GM19240 (cell line): ENCODE measurements at regions not wholly inside any gene's neighbourhood (a gene's known extent, or its start where the extent isn't known, plus 50 kb on each side); places are given as distances from the start of the nearest gene placed in this dataset.
A peak's percentile ranks its signal among the peaks of the same experiment; 100 is the strongest.

Experiments
- DNase-seq: peaks from one replicate; pipeline ENCODE4 v3.0.0; 2011; ENCODE audit warnings: low spot score; ENCODE audit not compliant: insufficient read length

GRCh38 chr13:105105471-105105870 lies 1430.0 kb downstream of the EFNB2 start:
- no peak for DNase-seq

- no peak for DNase-seq
Measured at GRCh38 chr13:105097521-105097920, 1437.9 kb downstream of the EFNB2 start.

GRCh38 chr13:105089858-105090643 lies 1445.4 kb downstream of the EFNB2 start:
- no peak for DNase-seq

- no peak for DNase-seq
Measured at GRCh38 chr13:105087945-105088344, 1447.5 kb downstream of the EFNB2 start.

- no peak for DNase-seq
Measured at GRCh38 chr13:105084931-105085330, 1450.5 kb downstream of the EFNB2 start.

GRCh38 chr13:105083992-105084391 lies 1451.5 kb downstream of the EFNB2 start:
- no peak for DNase-seq

GRCh38 chr13:105074755-105075154 lies 1460.7 kb downstream of the EFNB2 start:
- DNase-seq, result no peak

- no peak for DNase-seq
Measured at GRCh38 chr13:105073041-105073440, 1462.4 kb downstream of the EFNB2 start.

- DNase-seq, result no peak
Measured at GRCh38 chr13:105070452-105070851, 1465.0 kb downstream of the EFNB2 start.

GRCh38 chr13:105069106-105069505 lies 1466.4 kb downstream of the EFNB2 start:
- DNase-seq, result no peak

DNA sequence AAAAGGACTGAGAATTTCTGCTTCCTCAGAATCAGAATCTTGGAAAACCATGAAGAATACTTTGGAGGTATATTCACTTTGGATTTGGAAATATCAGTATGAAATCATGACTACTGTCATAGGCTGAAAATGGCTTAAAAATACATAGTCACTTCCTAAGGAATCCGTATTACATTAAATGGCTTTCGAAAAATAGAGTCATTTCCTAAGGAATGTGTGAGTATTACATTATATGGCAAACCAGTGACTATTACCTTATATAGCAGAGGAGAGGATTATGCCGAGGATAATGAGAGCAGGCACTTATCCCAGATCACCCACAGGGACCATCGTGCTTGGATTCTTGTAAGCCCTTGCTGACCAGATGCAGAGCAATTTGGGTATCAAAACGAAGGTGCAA lies 1471.8 kb downstream of the EFNB2 start:
- DNase-seq, result no peak

DNA sequence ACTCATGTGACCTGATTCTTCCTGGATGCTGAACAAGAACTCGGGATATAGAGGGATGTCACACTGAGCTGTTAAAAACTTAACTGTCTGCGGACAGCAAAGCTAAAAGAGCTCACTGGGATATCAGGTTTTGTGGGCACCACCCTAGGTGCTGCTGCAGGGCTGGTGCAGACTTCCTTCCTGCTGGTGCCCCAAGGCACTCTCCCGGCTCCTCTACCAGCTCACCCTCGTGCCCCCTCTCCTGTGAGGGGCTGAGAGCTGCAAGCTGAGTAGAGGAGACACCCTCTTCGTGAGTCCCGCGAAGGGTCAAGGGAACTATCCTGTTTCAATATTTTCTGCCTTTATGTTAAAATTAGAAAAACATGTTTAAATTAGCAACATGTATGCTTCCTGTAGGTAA lies 1475.7 kb downstream of the EFNB2 start:
- no peak for DNase-seq

DNA sequence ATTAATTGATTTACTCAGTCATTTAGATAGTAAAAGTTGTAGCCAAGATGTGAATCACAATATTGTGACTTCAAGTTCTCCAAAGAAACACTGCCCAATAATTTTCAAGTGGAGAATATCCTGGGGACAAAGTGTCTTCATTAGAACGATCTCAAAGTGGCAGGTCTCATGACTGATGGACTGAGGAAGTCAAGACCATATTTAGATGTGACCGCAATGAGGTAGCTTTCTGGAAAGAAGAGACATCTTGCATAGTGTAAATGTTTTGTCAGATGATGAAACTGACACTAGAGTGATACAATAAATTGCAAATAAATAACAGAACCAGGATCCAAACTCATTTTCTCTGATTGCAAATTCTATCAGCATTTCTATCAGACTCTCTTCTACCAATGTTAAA lies 1476.9 kb downstream of the EFNB2 start:
- DNase-seq, result no peak

GRCh38 chr13:105052711-105053110 lies 1482.8 kb downstream of the EFNB2 start:
- DNase-seq, result no peak

- DNase-seq, result no peak
Measured at GRCh38 chr13:105050686-105051085, 1484.8 kb downstream of the EFNB2 start.

GRCh38 chr13:105048677-105049076 lies 1486.8 kb downstream of the EFNB2 start:
- DNase-seq, result peak; percentile 2

GRCh38 chr13:105047676-105048295 lies 1487.7 kb downstream of the EFNB2 start:
- no peak for DNase-seq

DNA sequence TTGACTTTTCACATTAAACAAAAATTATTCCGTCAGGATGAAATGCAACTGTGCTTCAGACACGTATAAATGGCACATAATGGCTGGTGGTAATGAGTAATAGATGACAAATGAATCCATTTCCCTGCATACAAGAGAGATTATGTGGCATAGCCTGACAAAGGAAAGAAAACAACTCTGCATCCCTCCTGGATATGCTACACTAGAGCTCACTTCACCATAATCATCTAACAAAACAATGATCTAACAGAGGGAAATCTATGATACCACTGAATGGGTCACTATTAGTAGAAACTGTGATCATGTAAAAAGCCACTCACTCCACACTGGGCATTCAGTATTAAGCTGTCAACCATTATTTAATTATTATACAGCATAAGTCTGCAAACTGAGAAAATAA lies 1498.4 kb downstream of the EFNB2 start:
- no peak for DNase-seq

- DNase-seq, result no peak
Measured at GRCh38 chr13:105035092-105035491, 1500.4 kb downstream of the EFNB2 start.

GRCh38 chr13:105033999-105034398 lies 1501.5 kb downstream of the EFNB2 start:
- no peak for DNase-seq

DNA sequence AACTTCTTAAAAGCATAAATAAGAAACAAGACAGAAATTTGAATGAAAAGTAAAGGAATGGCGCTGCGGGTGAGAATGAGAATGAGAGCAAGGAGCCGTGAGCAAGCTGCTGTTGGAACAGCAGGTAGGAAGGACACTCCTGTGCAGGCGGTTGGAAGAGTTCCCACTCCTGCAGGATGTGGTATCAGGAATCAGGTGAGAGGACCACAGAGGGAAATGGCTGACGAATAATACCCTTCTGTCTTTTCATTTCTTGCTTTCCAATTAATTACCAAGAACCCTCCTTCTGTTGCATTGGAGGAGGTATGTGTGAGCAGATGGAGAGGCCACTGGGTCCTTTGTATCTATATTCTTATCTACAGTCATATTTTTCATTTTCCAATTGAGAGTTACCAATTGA lies 1504.2 kb downstream of the EFNB2 start:
- no peak for DNase-seq

- no peak for DNase-seq
Measured at GRCh38 chr13:105030851-105031250, 1504.6 kb downstream of the EFNB2 start.

DNA sequence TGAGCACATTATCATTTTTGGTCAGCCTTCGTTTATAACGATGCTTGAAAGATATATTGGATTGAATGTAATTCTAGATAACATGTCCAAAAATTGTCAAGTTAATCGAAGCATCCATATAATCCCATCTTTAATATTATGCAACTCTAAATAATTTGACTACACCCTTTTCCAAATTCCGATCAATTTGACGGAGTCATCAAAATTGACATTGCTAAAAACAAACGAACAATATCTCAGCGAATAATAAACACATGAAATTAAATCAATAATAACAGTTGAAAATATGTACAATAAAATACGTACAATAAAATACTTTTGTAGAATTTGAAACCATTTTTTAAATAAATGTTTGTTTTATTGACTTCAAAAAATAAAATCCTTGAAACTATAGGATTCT lies 1516.4 kb downstream of the EFNB2 start:
- DNase-seq, result no peak
